Stimulated activated CD4-positive, alpha-beta T cell treated with anti-CD3 and anti-CD28 coated beads, Interleukin-4, amount 100 ng/mL, for 4 hours (primary cell): ENCODE measurements at regions not wholly inside any gene's neighbourhood (a gene's known extent, or its start where the extent isn't known, plus 50 kb on each side); places are given as distances from the start of the nearest gene placed in this dataset.

Source experiments
- DNase-seq, 2 experiments: peaks; one replicate each; pipeline ENCODE4 v3.0.0-alpha.2; 2020

DNA sequence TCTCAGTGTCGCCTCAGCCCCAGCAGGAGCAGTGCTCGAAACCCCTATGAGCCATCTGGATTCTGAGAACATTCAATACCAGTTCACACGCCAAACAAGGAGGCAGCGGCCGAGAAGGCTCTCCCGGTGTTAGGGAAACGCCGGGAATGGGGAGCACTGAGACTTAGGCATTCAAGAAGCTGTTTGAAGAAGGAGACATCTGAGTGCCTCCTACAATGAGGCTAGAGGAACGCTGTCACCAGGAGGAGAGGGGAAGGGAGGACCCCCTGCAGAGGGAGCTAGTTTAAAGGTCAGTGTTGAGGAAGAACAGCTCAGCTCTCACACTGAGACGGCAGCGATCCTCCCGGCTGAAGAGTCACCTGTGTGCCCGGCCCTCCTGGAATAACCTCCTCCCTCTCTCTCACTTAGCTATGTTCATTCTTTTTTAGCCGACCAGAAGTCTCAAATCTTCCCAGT lies 69.9 kb downstream of the SERPINA3 start:
- DNase-seq = no peak

DNA sequence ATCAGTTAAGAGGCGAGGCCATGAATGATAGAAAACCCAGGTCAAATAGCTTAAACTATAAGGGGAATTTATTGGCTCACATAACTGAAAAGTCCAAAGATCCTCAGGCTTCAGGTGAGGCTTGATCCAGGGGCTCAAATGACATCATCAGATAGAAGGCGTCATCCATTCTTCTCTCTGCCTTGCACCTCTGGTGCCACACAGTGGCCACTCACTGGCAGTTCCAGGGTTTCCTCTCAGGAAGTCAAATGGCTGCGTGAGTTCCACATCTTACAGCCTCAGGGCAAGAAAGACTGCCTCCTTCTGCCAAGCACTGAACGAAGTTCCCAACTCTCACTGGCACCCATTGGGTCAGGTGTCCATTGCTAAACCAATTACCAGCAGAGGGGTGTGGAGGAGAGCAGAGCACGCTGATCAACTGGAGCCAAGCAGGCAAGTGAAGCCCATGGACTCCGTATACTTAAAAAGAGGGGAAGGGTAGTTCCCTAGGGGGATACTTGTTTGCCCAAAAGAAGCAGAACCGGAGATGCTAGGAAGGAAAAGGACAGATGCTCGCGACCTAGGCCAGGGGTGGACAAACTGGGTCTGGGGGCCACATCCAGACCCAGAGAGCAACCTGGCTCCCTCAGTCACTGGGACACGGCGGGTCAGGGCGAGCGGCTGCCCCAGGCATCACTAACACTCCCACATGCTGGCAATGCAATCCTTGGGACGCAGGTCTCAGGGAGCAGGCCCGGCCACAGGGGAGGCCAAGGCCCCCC lies 69.3 kb downstream of the SERPINA3 start:
- no peak for DNase-seq

DNA sequence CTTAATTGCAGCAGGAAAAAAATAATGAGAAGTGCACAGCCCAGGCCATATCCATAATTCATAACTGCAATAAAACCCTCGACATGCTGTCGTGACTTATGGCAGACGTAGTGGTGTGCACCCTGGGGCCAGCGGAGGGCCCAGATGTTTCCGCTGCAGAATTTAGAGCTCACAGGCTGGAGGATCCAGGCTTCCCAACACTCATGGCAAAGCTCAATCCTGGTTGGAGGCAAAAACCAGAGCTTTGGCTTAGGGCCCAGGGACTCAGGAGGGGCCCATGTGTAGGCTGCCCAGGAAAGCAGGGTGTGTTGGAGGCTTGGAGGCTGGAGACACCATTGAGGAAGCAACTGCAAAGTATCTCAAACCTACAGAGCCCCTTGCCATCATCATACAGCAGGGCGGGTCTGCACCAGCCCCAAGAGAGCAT lies 68.7 kb downstream of the SERPINA3 start:
- DNase-seq = no peak

DNA sequence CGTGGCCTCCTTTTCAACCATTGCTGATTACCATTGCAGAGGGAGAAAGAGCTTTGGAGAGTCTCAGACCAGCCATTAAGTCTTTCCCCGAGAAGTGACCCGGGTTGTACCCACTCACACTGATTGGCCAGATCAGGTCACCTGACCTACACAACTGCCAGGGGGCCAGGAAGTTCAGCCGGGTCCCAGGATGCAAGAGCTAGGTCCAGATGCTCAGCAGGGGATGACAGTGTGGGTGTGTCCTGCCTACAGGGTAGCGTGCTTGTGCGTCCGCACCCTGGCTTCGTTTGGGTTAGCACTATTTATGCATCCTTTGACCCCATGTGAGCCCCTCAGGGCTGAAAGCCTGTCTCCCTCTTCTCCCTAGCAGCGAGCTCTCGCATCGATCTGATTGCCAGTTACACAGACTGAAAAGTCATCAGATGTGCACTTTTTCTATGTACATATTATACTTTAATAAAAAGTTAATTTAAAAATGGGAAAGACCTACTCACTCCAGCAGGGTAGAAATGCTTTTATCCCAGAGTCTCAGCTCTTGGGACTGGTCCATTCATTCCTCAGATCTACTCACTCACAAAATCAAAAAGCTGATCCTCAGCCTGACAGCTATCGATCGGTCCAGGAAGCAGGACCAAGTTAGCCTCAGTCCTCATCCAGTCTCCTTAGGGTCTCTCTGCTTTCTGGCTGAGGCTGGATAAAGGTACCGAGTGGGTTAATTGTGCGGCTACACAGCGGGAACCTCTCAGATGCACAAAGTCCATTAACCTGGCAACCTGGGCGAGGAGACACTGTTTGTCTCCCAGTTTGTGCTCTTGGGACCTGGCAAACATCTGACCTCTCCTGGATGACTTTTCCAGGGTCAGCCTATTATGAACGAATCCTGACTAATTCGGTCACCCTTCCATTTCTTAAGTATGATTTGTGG lies 68.0 kb downstream of the SERPINA3 start:
- DNase-seq = no peak

DNA sequence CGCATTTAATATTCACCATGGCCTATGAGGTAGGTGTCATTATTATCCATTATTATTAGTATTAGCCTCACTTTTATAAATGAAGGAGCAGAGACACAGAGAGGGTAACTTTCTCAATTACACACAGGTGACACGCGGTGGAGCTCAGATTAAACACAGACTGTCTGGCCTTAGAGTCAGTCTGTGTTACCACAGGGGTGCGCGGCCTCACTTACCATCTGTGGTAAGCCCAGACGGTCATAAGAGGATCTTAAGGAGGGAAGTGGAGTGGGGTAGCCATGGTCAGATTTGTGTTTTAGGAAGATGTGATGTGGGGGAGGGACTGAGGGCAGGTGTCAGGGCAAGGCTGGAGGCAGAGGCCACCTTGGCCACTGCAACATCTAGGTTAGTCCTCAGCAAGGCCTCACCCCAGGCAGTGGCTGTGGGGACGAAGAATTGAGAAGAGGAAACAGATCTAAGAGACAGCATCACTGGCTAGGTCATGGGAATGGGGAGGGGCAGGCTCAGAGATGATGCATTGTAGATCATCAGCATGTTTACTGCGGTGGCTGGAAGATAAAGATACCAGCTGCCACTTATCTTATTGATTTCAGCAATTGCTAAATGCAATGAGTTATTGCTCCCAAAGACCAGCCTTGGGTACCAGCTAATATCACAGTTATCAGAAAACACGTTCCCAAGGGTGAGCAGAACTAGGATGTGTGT lies 67.1 kb downstream of the SERPINA3 start:
- DNase-seq = no peak

DNA sequence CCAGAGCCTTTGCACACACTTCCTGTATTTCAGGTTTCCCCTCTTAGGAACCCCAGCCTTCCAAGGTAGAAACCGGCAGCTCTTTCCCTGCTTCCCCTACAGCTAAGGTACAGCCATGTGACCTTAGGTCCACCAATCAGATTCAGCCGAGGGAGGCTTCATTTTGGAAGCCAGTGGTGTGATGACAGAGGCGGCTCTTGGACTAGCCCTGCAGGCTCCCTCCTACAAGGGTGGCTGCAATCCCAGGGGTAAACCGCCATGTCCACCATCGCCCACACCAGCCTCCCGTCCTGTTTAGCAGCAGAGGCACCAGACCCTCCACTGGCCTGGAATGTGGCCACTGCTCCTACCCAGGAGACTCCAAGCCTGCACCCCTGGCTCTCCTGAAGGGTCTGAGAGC lies 65.6 kb downstream of the SERPINA3 start:
- DNase-seq = no peak

DNA sequence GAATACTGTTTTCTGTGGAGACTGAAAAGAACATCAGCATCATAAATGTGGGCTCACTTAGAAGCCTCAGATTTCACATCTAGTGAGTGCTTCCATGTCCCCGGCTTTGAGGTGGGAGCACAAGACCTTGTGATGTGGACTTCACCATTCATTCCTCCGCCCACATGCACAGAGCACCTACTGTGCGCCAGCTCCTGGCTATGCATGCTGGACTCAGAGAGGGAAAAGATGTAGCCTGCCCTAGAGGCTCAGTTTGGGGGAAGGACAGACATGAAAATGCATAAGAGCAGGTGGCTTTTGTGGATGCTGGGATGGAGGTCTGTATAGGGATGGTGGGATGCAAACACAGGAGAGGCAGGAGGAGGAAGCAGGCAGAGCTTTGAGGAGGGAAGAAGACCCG lies 65.0 kb downstream of the SERPINA3 start:
- DNase-seq = no peak

DNA sequence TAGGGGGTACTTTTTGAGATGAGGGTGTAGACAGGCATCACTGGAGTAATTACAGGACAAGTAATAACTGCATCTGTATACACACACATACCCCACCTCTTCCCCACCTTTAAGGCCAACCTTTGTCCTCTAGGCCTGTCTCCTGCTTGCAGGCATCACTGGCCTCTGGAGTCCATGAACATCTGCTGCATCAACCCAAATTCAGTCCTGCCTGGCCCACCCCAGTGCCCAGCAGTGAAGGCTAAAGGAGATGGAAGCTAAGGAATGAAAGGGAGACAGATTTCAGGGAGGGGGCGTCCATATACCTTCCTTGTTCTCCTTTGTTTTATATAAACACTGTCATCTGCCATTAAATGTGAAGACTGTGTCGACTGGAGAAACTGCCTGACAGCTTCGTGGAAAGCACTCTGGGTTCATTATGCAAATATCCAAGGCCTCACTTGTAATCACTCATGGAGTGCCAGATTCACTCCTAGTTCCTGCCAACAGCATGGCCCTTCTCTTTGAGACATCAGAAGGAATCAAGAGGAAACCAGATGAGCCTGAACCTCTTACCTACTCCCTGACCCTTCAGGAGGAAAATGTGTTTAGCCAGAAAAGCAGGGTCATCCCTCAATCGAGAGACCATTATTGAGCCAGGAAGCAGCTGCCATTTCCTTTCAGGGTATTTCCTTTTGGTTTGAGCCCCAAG lies 64.4 kb downstream of the SERPINA3 start:
- no peak for DNase-seq

DNA sequence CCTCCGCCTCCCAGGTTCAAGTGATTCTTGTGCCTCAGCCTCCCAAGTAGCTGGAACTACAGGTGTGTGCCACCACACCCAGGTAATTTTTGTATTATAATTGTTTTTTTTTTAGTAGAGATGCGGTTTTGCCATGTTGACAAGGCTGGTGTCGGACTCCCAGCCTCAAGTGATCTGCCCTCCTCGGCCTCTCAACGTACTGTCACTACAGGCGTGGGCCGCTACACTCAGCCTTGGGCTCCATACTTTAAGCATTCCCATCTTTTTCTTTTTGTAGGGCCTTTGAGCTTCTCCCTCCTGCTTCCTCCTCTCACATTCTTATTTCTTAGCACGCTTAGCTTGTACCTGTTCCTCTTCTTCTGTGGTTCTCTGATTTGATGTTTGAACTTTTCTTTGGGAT lies 62.8 kb downstream of the SERPINA3 start:
- DNase-seq = no peak

DNA sequence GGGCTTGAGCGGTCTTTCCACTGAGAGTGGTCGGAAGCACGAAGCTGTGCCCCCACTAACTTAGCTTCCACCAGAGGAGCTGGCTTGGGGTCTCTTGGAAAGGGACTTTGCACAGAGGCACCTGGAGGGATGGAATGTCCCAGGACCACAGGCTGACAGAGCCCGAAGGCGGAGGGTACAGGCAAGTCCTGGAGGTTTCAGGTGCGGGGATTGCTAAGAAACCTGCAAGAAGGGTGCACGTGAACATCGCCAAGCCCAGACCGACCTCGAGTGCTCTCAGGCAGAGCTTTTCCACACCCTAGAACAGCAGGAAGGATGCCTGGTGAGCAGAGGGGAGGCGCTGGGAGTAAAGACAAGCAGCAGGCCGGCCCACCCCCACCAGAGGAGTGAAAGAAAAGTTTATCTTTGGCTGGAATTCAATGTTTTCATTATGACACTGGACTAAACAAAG lies 61.6 kb downstream of the SERPINA3 start:
- no peak for DNase-seq
